Colonic mucosa (tissue), 4 donors: ENCODE measurements at regions not wholly inside any gene's neighbourhood (a gene's known extent, or its start where the extent isn't known, plus 50 kb on each side); places are given as distances from the start of the nearest gene placed in this dataset.

Source experiments
- DNase-seq: peaks from one replicate; pipeline ENCODE4 v3.0.0-alpha.2; 2020
- H3K27ac ChIP-seq: fragments of 200-600 bp; one replicate; pipeline ENCODE4 v1.8.0; 2021
- H3K27me3 ChIP-seq: fragments of 200-600 bp; one replicate; pipeline ENCODE4 v1.8.0; 2021
- H3K36me3 ChIP-seq: fragments of 200-600 bp; one replicate; pipeline ENCODE4 v1.8.0; 2021
- H3K4me1 ChIP-seq: fragments of 200-600 bp; one replicate; pipeline ENCODE4 v1.8.0; 2021; ENCODE audit warnings: mild to moderate bottlenecking
- H3K4me3 ChIP-seq: fragments of 200-600 bp; one replicate; pipeline ENCODE4 v1.8.0; 2021
- H3K9ac ChIP-seq, 2 donors: one replicate each; pipeline ENCODE4 v1.7.0; 2013; ENCODE audit warnings: control low read depth in 2 of 2, low read depth in 2 of 2, low read length in 2 of 2
- H3K9me3 ChIP-seq: fragments of 200-600 bp; one replicate; pipeline ENCODE4 v1.8.0; 2021
- CTCF ChIP-seq: fragments of 200-600 bp; IDR thresholded peaks from one replicate; pipeline ENCODE4 v1.8.0; 2022; ENCODE audit warnings: antibody characterized with exemption, mild to moderate bottlenecking
- intact Hi-C: fragments of 100-400 bp; cut with DNase I; formaldehyde crosslinking; loops from one replicate; pipeline ENCODE4 v1.14.1; 2022
- donor health status: healthy.
- donor health status: DM: no; HTN: no; CAD: no.
- donor health status: DM: no; HTN: no; CAD: no.

GRCh38 chr13:34164582-34164981, 346.6 kb downstream of the RFC3 start:
- no peak for DNase-seq
- H3K4me1 ChIP-seq: no peaks in the 10 kb centered on the region
- H3K4me3 ChIP-seq: no peak overlapping the region
- no peaks in the 10 kb centered on the region for H3K27me3 ChIP-seq
- no peak overlapping the region for H3K9ac ChIP-seq
- intact Hi-C loops: no loop called here
- H3K9me3 ChIP-seq: no peaks in the 10 kb centered on the region
- no peak for TF ChIP-seq CTCF
- no peaks in the 10 kb centered on the region for H3K36me3 ChIP-seq
- no peak overlapping the region for H3K27ac ChIP-seq

GRCh38 chr13:34165158-34165557, 347.2 kb downstream of the RFC3 start:
- Histone ChIP-seq H3K9ac (no peak overlapping the region), H3K4me3 (no peak overlapping the region), H3K36me3 (no peaks in the 10 kb centered on the region), H3K27me3 (no peaks in the 10 kb centered on the region), H3K27ac (no peak overlapping the region), H3K4me1 (no peaks in the 10 kb centered on the region), H3K9me3 (no peaks in the 10 kb centered on the region)
- intact Hi-C loops: no loop called here
- DNase-seq: no peak
- TF ChIP-seq CTCF: no peak

GRCh38 chr13:34166406-34166805, 348.5 kb downstream of the RFC3 start:
- intact Hi-C loops: no loop called here
- no peaks in the 10 kb centered on the region for H3K9me3 ChIP-seq
- no peak for TF ChIP-seq CTCF
- no peaks in the 10 kb centered on the region for H3K4me1 ChIP-seq
- no peak overlapping the region for H3K4me3 ChIP-seq
- DNase-seq: no peak
- H3K36me3 ChIP-seq: no peaks in the 10 kb centered on the region
- H3K27me3 ChIP-seq: no peaks in the 10 kb centered on the region
- no peak overlapping the region for H3K27ac ChIP-seq
- H3K9ac ChIP-seq: no peak overlapping the region

GRCh38 chr13:34167347-34167746, 349.4 kb downstream of the RFC3 start:
- no peaks in the 10 kb centered on the region for H3K36me3 ChIP-seq
- intact Hi-C loops: no loop called here
- DNase-seq: no peak
- no peak for TF ChIP-seq CTCF
- no peaks in the 10 kb centered on the region for H3K9me3 ChIP-seq
- H3K4me3 ChIP-seq: no peak overlapping the region
- H3K27me3 ChIP-seq: no peaks in the 10 kb centered on the region
- no peak overlapping the region for H3K27ac ChIP-seq
- no peaks in the 10 kb centered on the region for H3K4me1 ChIP-seq
- no peak overlapping the region for H3K9ac ChIP-seq

- no peak overlapping the region for H3K9ac ChIP-seq
- H3K36me3 ChIP-seq: no peaks in the 10 kb centered on the region
- H3K9me3 ChIP-seq: no peaks in the 10 kb centered on the region
- no peak for DNase-seq
- H3K4me1 ChIP-seq: no peaks in the 10 kb centered on the region
- intact Hi-C loops: no loop called here
- H3K27ac ChIP-seq: no peak overlapping the region
- no peaks in the 10 kb centered on the region for H3K27me3 ChIP-seq
- no peak overlapping the region for H3K4me3 ChIP-seq
- TF ChIP-seq CTCF: no peak
Measured at GRCh38 chr13:34172048-34172447, 354.1 kb downstream of the RFC3 start.

- intact Hi-C loops: no loop called here
- Histone ChIP-seq H3K9me3 (no peaks in the 10 kb centered on the region), H3K9ac (no peak overlapping the region), H3K27ac (no peak overlapping the region), H3K4me3 (no peak overlapping the region), H3K36me3 (no peaks in the 10 kb centered on the region), H3K4me1 (no peaks in the 10 kb centered on the region), H3K27me3 (no peaks in the 10 kb centered on the region)
- no peak for TF ChIP-seq CTCF
- DNase-seq: no peak
Measured at GRCh38 chr13:34174671-34175145, 356.8 kb downstream of the RFC3 start.
